CD4-positive, alpha-beta T cell treated with Interleukin-15 for 1 hour (primary cell): ENCODE measurements at regions not wholly inside any gene's neighbourhood (a gene's known extent, or its start where the extent isn't known, plus 50 kb on each side); places are given as distances from the start of the nearest gene placed in this dataset.
"Not testable (repeated sequence)": the region's sequence is repeated elsewhere in the genome, so short reads cannot be mapped to it uniquely, and the experiment has no call there.

Source experiments
- DNase-seq: peaks from one replicate; pipeline ENCODE4 v3.0.0-alpha.2; 2020

- no peak for DNase-seq
Observed at GRCh38 chr6:119856136-119856535, 506.6 kb upstream of the MAN1A1 start.

- DNase-seq = no peak
Observed at GRCh38 chr6:119848696-119849095, 499.1 kb upstream of the MAN1A1 start.

GRCh38 chr6:119845161-119845560, 495.6 kb upstream of the MAN1A1 start:
- no peak for DNase-seq

GRCh38 chr6:119844387-119844786, 494.8 kb upstream of the MAN1A1 start:
- DNase-seq = no peak

GRCh38 chr6:119842191-119842590, 492.6 kb upstream of the MAN1A1 start:
- DNase-seq = no peak

- no peak for DNase-seq
Observed at GRCh38 chr6:119838043-119838442, 488.5 kb upstream of the MAN1A1 start.

GRCh38 chr6:119834418-119834817, 484.9 kb upstream of the MAN1A1 start:
- no peak for DNase-seq

GRCh38 chr6:119832411-119832810, 482.9 kb upstream of the MAN1A1 start:
- no peak for DNase-seq

- DNase-seq = no peak
Observed at GRCh38 chr6:119830494-119831295, 481.1 kb upstream of the MAN1A1 start.

GRCh38 chr6:119830069-119830468, 480.5 kb upstream of the MAN1A1 start:
- DNase-seq = no peak

- not testable (repeated sequence) for DNase-seq
Observed at GRCh38 chr6:119829499-119829898, 479.9 kb upstream of the MAN1A1 start.

- DNase-seq = no peak
Observed at GRCh38 chr6:119829006-119829405, 479.4 kb upstream of the MAN1A1 start.

- no peak for DNase-seq
Observed at GRCh38 chr6:119821380-119821779, 471.8 kb upstream of the MAN1A1 start.

GRCh38 chr6:119818876-119819275, 469.3 kb upstream of the MAN1A1 start:
- no peak for DNase-seq

GRCh38 chr6:119814609-119815400, 465.2 kb upstream of the MAN1A1 start:
- no peak for DNase-seq

- no peak for DNase-seq
Observed at GRCh38 chr6:119802464-119802863, 452.9 kb upstream of the MAN1A1 start.

GRCh38 chr6:119801056-119801455, 451.5 kb upstream of the MAN1A1 start:
- DNase-seq = no peak

GRCh38 chr6:119800526-119800925, 451.0 kb upstream of the MAN1A1 start:
- no peak for DNase-seq

GRCh38 chr6:119799596-119800509, 450.3 kb upstream of the MAN1A1 start:
- DNase-seq = no peak

- DNase-seq = no peak
Observed at GRCh38 chr6:119791736-119792135, 442.2 kb upstream of the MAN1A1 start.

GRCh38 chr6:119781365-119781764, 431.8 kb upstream of the MAN1A1 start:
- no peak for DNase-seq

- no peak for DNase-seq
Observed at GRCh38 chr6:119768201-119768600, 418.6 kb upstream of the MAN1A1 start.
